Caco-2 (cell line): ENCODE measurements at regions not wholly inside any gene's neighbourhood (a gene's known extent, or its start where the extent isn't known, plus 50 kb on each side); places are given as distances from the start of the nearest gene placed in this dataset.

Experiments
- BruUV-seq: library from RNA; stranded (reverse); fragments of 400-500 nt; replicated peaks from 2 replicates; lab custom pipeline; 2021; lab: Mats Ljungman, UMichigan
- CTCF ChIA-PET: fragments of 300-600 bp; sonication (Branson Sonifier 250); formaldehyde crosslinking; loops from one replicate; lab custom pipeline; 2022; ENCODE audit warnings: antibody characterized with exemption; lab: Charles Lee
- POLR2A ChIA-PET: fragments of 300-600 bp; sonication (Branson Sonifier 250); formaldehyde crosslinking; loops from one replicate; lab custom pipeline; 2022; ENCODE audit warnings: antibody characterized with exemption; lab: Charles Lee
- DNase-seq, 2 experiments: peaks; one replicate each; pipeline versions ENCODE4 v3.0.0 to v3.0.0-alpha.2; 2020 to 2022
- H3K27me3 ChIP-seq: replicated peaks from 2 replicates; pipeline ENCODE4 v1.6.0; 2011; ENCODE audit warnings: low read length; ENCODE audit not compliant: control insufficient read depth, insufficient read depth
- H3K36me3 ChIP-seq: 2 replicates; pipeline ENCODE4 v1.5.1; 2011; ENCODE audit warnings: low read length; ENCODE audit not compliant: control insufficient read depth, insufficient read depth
- H3K4me1 ChIP-seq: fragments of 250-450 bp; sonication (Bioruptor Pico); 2 replicates; pipeline ENCODE4 v1.5.1; 2020; ENCODE audit warnings: mild to moderate bottlenecking
- H3K4me3 ChIP-seq: 2 replicates; pipeline ENCODE4 v1.5.1; 2011; ENCODE audit warnings: low read depth, mild to moderate bottlenecking, control low read depth, low read length
- H3K9me3 ChIP-seq: fragments of 250-450 bp; sonication (Bioruptor Pico); 2 replicates; pipeline ENCODE4 v1.5.1; 2020; ENCODE audit warnings: mild to moderate bottlenecking, moderate library complexity
- H3K27ac Mint-ChIP-seq: one replicate; pipeline ENCODE4 v1.8.0; 2022; ENCODE audit warnings: mixed read lengths; ENCODE audit not compliant: unreplicated experiment
- H3K27me3 Mint-ChIP-seq: one replicate; pipeline ENCODE4 v1.8.0; 2022; ENCODE audit warnings: mixed read lengths; ENCODE audit not compliant: insufficient read depth, unreplicated experiment
- H3K36me3 Mint-ChIP-seq: one replicate; pipeline ENCODE4 v1.8.0; 2022; ENCODE audit warnings: mild to moderate bottlenecking, mixed read lengths; ENCODE audit not compliant: insufficient read depth, unreplicated experiment
- H3K4me1 Mint-ChIP-seq: one replicate; pipeline ENCODE4 v1.8.0; 2022; ENCODE audit warnings: low read depth, mixed read lengths; ENCODE audit not compliant: unreplicated experiment
- H3K4me3 Mint-ChIP-seq: one replicate; pipeline ENCODE4 v1.8.0; 2022; ENCODE audit warnings: mild to moderate bottlenecking, moderate library complexity, mixed read lengths; ENCODE audit not compliant: unreplicated experiment
- H3K9me3 Mint-ChIP-seq: one replicate; pipeline ENCODE4 v1.8.0; 2022; ENCODE audit warnings: mixed read lengths; ENCODE audit not compliant: unreplicated experiment
- CTCF ChIP-seq, 2 experiments: fragments of 200-600 bp in 1 of 2; IDR thresholded peaks; 1 replicate in 1 of 2; 2 replicates in 1 of 2; pipeline versions ENCODE4 v1.5.1 to v1.8.0; 2011 to 2022; ENCODE audit warnings: antibody characterized with exemption in 1 of 2, control low read depth in 1 of 2, inconsistent platforms in 1 of 2, low read depth in 1 of 2, low read length in 1 of 2, mild to moderate bottlenecking in 1 of 2, moderate library complexity in 1 of 2; ENCODE audit not compliant: insufficient read depth in 1 of 2, severe bottlenecking in 1 of 2, unreplicated experiment in 1 of 2
- intact Hi-C: fragments of 100-400 bp; cut with micrococcal nuclease; formaldehyde crosslinking; loops from one replicate; pipeline ENCODE4 v1.10.0; 2022; ENCODE audit not compliant: unreplicated experiment

- no peaks in the 10 kb centered on the region for H3K36me3 ChIP-seq
- Mint-ChIP-seq H3K27me3 (peaks cover 4% of the 10 kb centered on the region), H3K4me3 (no peak overlapping the region), H3K9me3 (no peaks in the 10 kb centered on the region), H3K36me3 (no peaks in the 10 kb centered on the region), H3K4me1 (no peaks in the 10 kb centered on the region), H3K27ac (no peak overlapping the region)
- no peaks in the 10 kb centered on the region for H3K27me3 ChIP-seq
- intact Hi-C loops: no loop called here
- ChIA-PET POLR2A (no interaction called here), CTCF (no interaction called here)
- no peak overlapping the region for H3K4me3 ChIP-seq
- no TSS peak for BruUV-seq
- H3K4me1 ChIP-seq: no peaks in the 10 kb centered on the region
- H3K9me3 ChIP-seq: no peaks in the 10 kb centered on the region; the same call in 1 of the 2 replicates
- DNase-seq: no peak
- TF ChIP-seq CTCF (IDR thresholded peaks at IDR 0.05; ENCODE audit: insufficient read depth in 1 of 2, low read depth in 1 of 2, low read length in 1 of 2, severe bottlenecking in 1 of 2, unreplicated experiment in 1 of 2): no peak
These were observed 573.5 kb downstream of the TNS3 start for GRCh38 chr7:47008461-47008860.

- no peak for TF ChIP-seq CTCF (IDR thresholded peaks at IDR 0.05; ENCODE audit: insufficient read depth in 1 of 2, low read depth in 1 of 2, low read length in 1 of 2, severe bottlenecking in 1 of 2, unreplicated experiment in 1 of 2)
- no peak overlapping the region for H3K4me3 Mint-ChIP-seq
- no peaks in the 10 kb centered on the region for H3K4me1 Mint-ChIP-seq
- intact Hi-C loops: no loop called here
- H3K36me3 Mint-ChIP-seq: no peaks in the 10 kb centered on the region
- BruUV-seq: no TSS peak
- no peaks in the 10 kb centered on the region for H3K9me3 Mint-ChIP-seq
- Histone ChIP-seq H3K36me3 (no peaks in the 10 kb centered on the region), H3K9me3 (no peaks in the 10 kb centered on the region; the same call in 1 of the 2 replicates), H3K4me3 (no peak overlapping the region), H3K4me1 (no peaks in the 10 kb centered on the region), H3K27me3 (no peaks in the 10 kb centered on the region)
- ChIA-PET CTCF (no interaction called here), POLR2A (no interaction called here)
- H3K27me3 Mint-ChIP-seq: peaks cover 4% of the 10 kb centered on the region
- no peak for DNase-seq
- no peak overlapping the region for H3K27ac Mint-ChIP-seq
These were observed 574.4 kb downstream of the TNS3 start for GRCh38 chr7:47007471-47007870.

GRCh38 chr7:47000561-47000960, 581.4 kb downstream of the TNS3 start:
- no TSS peak for BruUV-seq
- Histone ChIP-seq H3K4me3 (no peak overlapping the region), H3K36me3 (no peaks in the 10 kb centered on the region), H3K4me1 (no peaks in the 10 kb centered on the region), H3K27me3 (no peaks in the 10 kb centered on the region), H3K9me3 (no peaks in the 10 kb centered on the region)
- H3K27ac Mint-ChIP-seq: no peak overlapping the region
- H3K36me3 Mint-ChIP-seq: no peaks in the 10 kb centered on the region
- POLR2A ChIA-PET: no interaction called here
- H3K9me3 Mint-ChIP-seq: no peaks in the 10 kb centered on the region
- no peaks in the 10 kb centered on the region for H3K4me1 Mint-ChIP-seq
- TF ChIP-seq CTCF (IDR thresholded peaks at IDR 0.05; ENCODE audit: insufficient read depth in 1 of 2, low read depth in 1 of 2, low read length in 1 of 2, severe bottlenecking in 1 of 2, unreplicated experiment in 1 of 2): no peak
- CTCF ChIA-PET: no interaction called here
- no peaks in the 10 kb centered on the region for H3K27me3 Mint-ChIP-seq
- no peak overlapping the region for H3K4me3 Mint-ChIP-seq
- intact Hi-C loops: no loop called here
- DNase-seq: no peak
